Endothelial cell of umbilical vein (primary cell): ENCODE measurements at regions not wholly inside any gene's neighbourhood (a gene's known extent, or its start where the extent isn't known, plus 50 kb on each side); places are given as distances from the start of the nearest gene placed in this dataset.

ENCODE experiments used
- BruUV-seq: library from RNA; stranded (reverse); fragments of 400-500 nt; replicated peaks from 2 replicates; lab custom pipeline; 2021; lab: Mats Ljungman, UMichigan
- CTCF ChIA-PET: fragments of 300-600, 350-600 bp; sonication (Branson Sonifier 250); formaldehyde crosslinking; loops from one replicate; lab custom pipeline; 2021; ENCODE audit warnings: antibody characterized with exemption, inconsistent platforms; lab: Charles Lee
- POLR2A ChIA-PET: fragments of 300-600, 350-600 bp; sonication (Branson Sonifier 250); formaldehyde crosslinking; loops from one replicate; lab custom pipeline; 2021; ENCODE audit warnings: antibody characterized with exemption, inconsistent platforms; lab: Charles Lee
- DNase-seq: peaks from one replicate; pipeline ENCODE4 v3.0.0-alpha.2; 2011; ENCODE audit warnings: low read depth, low spot score
- FAIRE-seq: peaks from 2 replicates; lab custom pipeline; 2011; peaks lifted over from hg19 to GRCh38; lab: Jason Lieb, UNC
- H2AFZ ChIP-seq: 2 replicates; pipeline ENCODE4 v1.6.0; 2012; ENCODE audit warnings: low read depth, low read length, control low read depth, inconsistent platforms
- H3K27ac ChIP-seq: 2 replicates; pipeline ENCODE4 v1.5.1; 2011; ENCODE audit warnings: low read depth, mild to moderate bottlenecking, control low read depth, low read length, moderate library complexity; ENCODE audit not compliant: insufficient read depth
- H3K27me3 ChIP-seq, 2 experiments: 2 replicates each; pipeline versions ENCODE4 v1.6.0 to v1.6.1; 2011; ENCODE audit warnings: low read length in 2 of 2, mixed read lengths in 1 of 2; ENCODE audit not compliant: control insufficient read depth in 2 of 2, insufficient read depth in 2 of 2
- H3K36me3 ChIP-seq, 2 experiments: 2 replicates in 1 of 2; 3 replicates in 1 of 2; pipeline ENCODE4 v1.5.1; 2011; ENCODE audit warnings: low read length in 2 of 2, mild to moderate bottlenecking in 1 of 2, moderate library complexity in 1 of 2; ENCODE audit not compliant: control insufficient read depth in 2 of 2, insufficient read depth in 2 of 2; ENCODE audit errors: extremely low read depth in 1 of 2
- H3K4me1 ChIP-seq: 3 replicates; pipeline ENCODE4 v1.5.1; 2011; ENCODE audit warnings: mild to moderate bottlenecking, low read length; ENCODE audit not compliant: control insufficient read depth, insufficient read depth; ENCODE audit errors: extremely low read depth
- H3K4me2 ChIP-seq: 2 replicates; pipeline ENCODE4 v1.6.1; 2011; ENCODE audit warnings: low read length, control low read depth, mixed read lengths; ENCODE audit not compliant: insufficient read depth
- H3K4me3 ChIP-seq, 3 experiments: fragments of 200-600 bp in 1 of 3; sonication (generic), shearing (Covaris generic) in 1 of 3; replicated peaks in 1 of 3; 2 replicates each; pipeline ENCODE4 v1.5.1; 2011 to 2016; ENCODE audit warnings: control low read depth in 3 of 3, low read length in 3 of 3, mild to moderate bottlenecking in 2 of 3, inconsistent platforms in 1 of 3, low read depth in 1 of 3, moderate library complexity in 1 of 3; ENCODE audit not compliant: insufficient read depth in 1 of 3
- H3K79me2 ChIP-seq: 2 replicates; pipeline ENCODE4 v1.6.0; 2012; ENCODE audit warnings: low read length, inconsistent platforms; ENCODE audit not compliant: control insufficient read depth, insufficient read depth
- H3K9ac ChIP-seq: replicated peaks from 2 replicates; pipeline ENCODE3; 2011; ENCODE audit warnings: low read length, control low read depth; ENCODE audit not compliant: insufficient read depth; ENCODE audit errors: extremely low read depth
- H3K9me1 ChIP-seq: replicated peaks from 3 replicates; pipeline ENCODE4 v1.6.0; 2011; ENCODE audit warnings: mild to moderate bottlenecking, low read length; ENCODE audit not compliant: control insufficient read depth, insufficient read depth; ENCODE audit errors: extremely low read depth
- H3K9me3 ChIP-seq: replicated peaks from 2 replicates; pipeline ENCODE4 v1.5.1; 2012; ENCODE audit warnings: low read length, inconsistent platforms; ENCODE audit not compliant: control insufficient read depth, insufficient read depth
- H4K20me1 ChIP-seq: replicated peaks from 2 replicates; pipeline ENCODE3; 2011; ENCODE audit warnings: mild to moderate bottlenecking, low read length; ENCODE audit not compliant: control insufficient read depth, insufficient read depth; ENCODE audit errors: extremely low read depth
- CTCF ChIP-seq, 2 donors: IDR thresholded peaks; 1 replicate in 1 of 2; 2 replicates in 1 of 2; pipeline ENCODE4 v1.5.1; 2011; ENCODE audit warnings: low read length in 2 of 2, mild to moderate bottlenecking in 2 of 2, moderate library complexity in 2 of 2, control low read depth in 1 of 2, inconsistent platforms in 1 of 2, low read depth in 1 of 2; ENCODE audit not compliant: insufficient read depth in 1 of 2; ENCODE audit errors: extremely low read depth in 1 of 2
- EZH2 ChIP-seq: IDR thresholded peaks from 2 replicates; pipeline ENCODE4 v1.6.1; 2012; ENCODE audit warnings: borderline replicate concordance, low read depth, mild to moderate bottlenecking, moderate library complexity, low read length, inconsistent platforms; ENCODE audit not compliant: severe bottlenecking
- FOS ChIP-seq: IDR thresholded peaks from 2 replicates; pipeline ENCODE4 v1.6.1; 2011; ENCODE audit warnings: mild to moderate bottlenecking, low read length, moderate library complexity, borderline replicate concordance; ENCODE audit not compliant: insufficient read depth
- GATA2 ChIP-seq: IDR thresholded peaks from 2 replicates; pipeline ENCODE4 v1.7.0; 2011; ENCODE audit warnings: low read depth, mild to moderate bottlenecking, moderate library complexity, mixed read lengths, low read length; ENCODE audit not compliant: insufficient read length, insufficient read depth
- JUN ChIP-seq: IDR thresholded peaks from 2 replicates; pipeline ENCODE4 v1.6.1; 2011; ENCODE audit warnings: borderline replicate concordance, low read depth; ENCODE audit not compliant: insufficient read length, insufficient read depth
- MAX ChIP-seq: IDR thresholded peaks from 2 replicates; pipeline ENCODE4 v1.6.1; 2011; ENCODE audit not compliant: insufficient read depth, insufficient read length
- MYC ChIP-seq: IDR thresholded peaks from one replicate; pipeline ENCODE4 v1.6.1; 2011; ENCODE audit warnings: mild to moderate bottlenecking, low read depth, low read length
- POLR2A ChIP-seq: IDR thresholded peaks from 2 replicates; pipeline ENCODE4 v1.6.1; 2012; ENCODE audit warnings: low read depth, mild to moderate bottlenecking, control low read depth, low read length
- POLR2AphosphoS5 ChIP-seq: IDR thresholded peaks from 2 replicates; pipeline ENCODE4 v1.6.1; 2012; ENCODE audit warnings: low read depth, mild to moderate bottlenecking, control low read depth, low read length, moderate library complexity; ENCODE audit not compliant: insufficient read depth
- dilution Hi-C: fragments of 300-500 bp; cut with MboI; formaldehyde crosslinking; loops from one replicate; pipeline ENCODE4 v1.15.0; 2019; ENCODE audit warnings: low sequenced_read_pairs; ENCODE audit not compliant: extremely low pct_ligation_motif_present
- intact Hi-C: fragments of 100-400 bp; cut with micrococcal nuclease; formaldehyde crosslinking; loops from one replicate; pipeline ENCODE4 v1.10.0; 2022

GRCh38 chr13:67775359-67775758 is 545.2 kb upstream of the PCDH9 start:
- ChIA-PET CTCF (no interaction called here), POLR2A (no interaction called here)
- no peaks in the 10 kb centered on the region for H3K4me1 ChIP-seq
- H3K27me3 ChIP-seq = no peaks in the 10 kb centered on the region
- H3K27ac ChIP-seq = no peak overlapping the region
- H3K9me3 ChIP-seq = no peaks in the 10 kb centered on the region
- H3K36me3 ChIP-seq = no peaks in the 10 kb centered on the region
- TF ChIP-seq EZH2 (no peak), MAX (no peak), FOS (no peak), JUN (no peak), POLR2A (no peak), MYC (no peak), GATA2 (no peak), CTCF (IDR thresholded peaks at IDR 0.05; ENCODE audit: extremely low read depth in 1 of 2, insufficient read depth in 1 of 2, low read depth in 1 of 2, low read length in 2 of 2) (no peak), POLR2AphosphoS5 (no peak)
- DNase-seq = no peak
- H3K4me2 ChIP-seq = no peak overlapping the region
- dilution Hi-C loops = no loop called here
- H3K9me1 ChIP-seq = no peaks in the 10 kb centered on the region
- intact Hi-C loops = no loop called here
- H3K4me3 ChIP-seq = no peak overlapping the region
- H3K9ac ChIP-seq = no peak overlapping the region
- H2AFZ ChIP-seq = no peak overlapping the region
- FAIRE-seq = no peak
- no peaks in the 10 kb centered on the region for H3K79me2 ChIP-seq
- no TSS peak for BruUV-seq
- H4K20me1 ChIP-seq = no peaks in the 10 kb centered on the region
